Body of pancreas (tissue), 4 donors: ENCODE measurements at regions not wholly inside any gene's neighbourhood (a gene's known extent, or its start where the extent isn't known, plus 50 kb on each side); places are given as distances from the start of the nearest gene placed in this dataset.

Experiments used
- CTCF ChIP-seq, 7 experiments: fragments of 450-650 bp in 4 of 7; fragments of 200-600 bp in 3 of 7; sonication (generic) in 3 of 7; IDR thresholded peaks; one replicate each; pipeline ENCODE4 v1.5.1; 2016 to 2019; ENCODE audit warnings: antibody characterized with exemption in 7 of 7
- POLR2A ChIP-seq, 3 donors: fragments of 450-650 bp; IDR thresholded peaks; one replicate each; pipeline ENCODE4 v1.6.1; 2016; ENCODE audit warnings: antibody characterized with exemption in 3 of 3, mild to moderate bottlenecking in 2 of 3

GRCh38 chr3:43902415-43902814, 211.7 kb downstream of the ABHD5 start:
- TF ChIP-seq CTCF (IDR thresholded peaks at IDR 0.05): no peak
- TF ChIP-seq POLR2A (IDR thresholded peaks at IDR 0.05): no peak
